ENCODE measurements at regions not wholly inside any gene's neighbourhood (a gene's known extent, or its start where the extent isn't known, plus 50 kb on each side); places are given as distances from the start of the nearest gene placed in this dataset.
"Not testable (repeated sequence)": the region's sequence is repeated elsewhere in the genome, so short reads cannot be mapped to it uniquely, and the experiment has no call there.

DNA sequence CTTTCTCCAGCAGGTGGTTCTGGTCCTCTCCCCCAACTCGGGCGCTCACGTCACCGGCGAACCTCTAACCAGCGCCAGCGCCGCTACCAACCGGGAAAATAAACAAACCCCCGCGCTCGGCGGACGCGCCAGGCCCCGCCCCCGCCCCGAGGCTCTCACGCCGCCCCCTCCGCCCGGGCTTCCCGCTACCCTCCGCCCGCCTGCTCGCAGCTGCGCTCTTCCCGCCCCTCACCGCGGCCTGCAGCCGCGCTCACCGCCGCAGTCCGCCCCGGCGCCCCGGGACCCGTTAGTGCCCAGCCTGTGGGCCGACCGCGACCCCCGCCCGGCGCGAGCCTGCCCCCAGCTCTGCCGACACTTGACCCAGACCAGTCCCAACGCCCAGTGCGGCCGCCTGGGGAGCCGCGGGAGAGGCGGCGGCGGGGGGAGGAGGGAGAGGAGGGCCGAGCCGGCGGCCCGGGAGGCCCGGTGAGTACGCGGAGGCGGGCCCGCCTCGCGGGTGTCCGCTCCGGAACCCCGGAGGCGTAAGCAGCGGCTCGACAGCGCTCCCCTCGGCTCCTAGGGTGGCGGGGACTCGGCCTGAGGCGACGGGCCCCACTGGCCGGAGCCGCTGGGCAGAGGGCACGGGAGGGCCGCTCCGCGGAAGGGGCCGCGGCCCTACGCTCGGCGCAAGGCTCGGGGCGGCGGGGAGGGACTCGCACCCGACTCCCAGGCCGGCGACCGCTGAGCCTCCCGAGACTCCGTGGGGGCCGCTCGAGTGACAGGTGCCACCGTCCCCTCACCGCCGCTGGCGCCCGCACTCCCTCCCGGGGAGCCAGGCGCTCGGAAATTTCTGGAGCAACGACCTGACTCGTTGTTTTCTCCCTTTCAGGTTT is 63.6 kb upstream of the AGTPBP1 start:
- TF ChIP-seq, protein P1, sequence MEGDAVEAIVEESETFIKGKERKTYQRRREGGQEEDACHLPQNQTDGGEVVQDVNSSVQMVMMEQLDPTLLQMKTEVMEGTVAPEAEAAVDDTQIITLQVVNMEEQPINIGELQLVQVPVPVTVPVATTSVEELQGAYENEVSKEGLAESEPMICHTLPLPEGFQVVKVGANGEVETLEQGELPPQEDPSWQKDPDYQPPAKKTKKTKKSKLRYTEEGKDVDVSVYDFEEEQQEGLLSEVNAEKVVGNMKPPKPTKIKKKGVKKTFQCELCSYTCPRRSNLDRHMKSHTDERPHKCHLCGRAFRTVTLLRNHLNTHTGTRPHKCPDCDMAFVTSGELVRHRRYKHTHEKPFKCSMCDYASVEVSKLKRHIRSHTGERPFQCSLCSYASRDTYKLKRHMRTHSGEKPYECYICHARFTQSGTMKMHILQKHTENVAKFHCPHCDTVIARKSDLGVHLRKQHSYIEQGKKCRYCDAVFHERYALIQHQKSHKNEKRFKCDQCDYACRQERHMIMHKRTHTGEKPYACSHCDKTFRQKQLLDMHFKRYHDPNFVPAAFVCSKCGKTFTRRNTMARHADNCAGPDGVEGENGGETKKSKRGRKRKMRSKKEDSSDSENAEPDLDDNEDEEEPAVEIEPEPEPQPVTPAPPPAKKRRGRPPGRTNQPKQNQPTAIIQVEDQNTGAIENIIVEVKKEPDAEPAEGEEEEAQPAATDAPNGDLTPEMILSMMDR (IDR thresholded peaks at IDR 0.05 in 2 of 3, conservative IDR thresholded peaks at IDR 0.05 in 1 of 3; ENCODE audit: control insufficient read depth in 2 of 3, extremely low read depth in 1 of 3, insufficient read depth in 1 of 3, low read depth in 3 of 3, low read length in 3 of 3), result peak in 2 of 3 experiments; percentile 24 to 28; a peak in 2 of 6 replicates
- TF ChIP-seq EGR1 (IDR thresholded peaks at IDR 0.05; ENCODE audit: borderline replicate concordance in 1 of 2, low read depth in 2 of 2, low read length in 2 of 2) (peak in 1 of 2 experiments; percentile 22; a peak in 1 of 3 replicates), POLR2A (IDR thresholded peaks at IDR 0.05; ENCODE audit: low read depth, low read length) (peak; percentile 56)
- not testable (repeated sequence) for TF ChIP-seq GABPA (IDR thresholded peaks at IDR 0.05; ENCODE audit: low read depth); KLF5 (IDR thresholded peaks at IDR 0.05; ENCODE audit: partially characterized antibody); TCF7 (IDR thresholded peaks at IDR 0.05; ENCODE audit: borderline replicate concordance); NFIC (IDR thresholded peaks at IDR 0.05; ENCODE audit: low read depth, low read length); BRCA1 (IDR thresholded peaks at IDR 0.05; ENCODE audit: low read depth, low read length); HDAC6 (IDR thresholded peaks at IDR 0.05; ENCODE audit: unreplicated experiment)
- TF ChIP-seq, protein P2, sequence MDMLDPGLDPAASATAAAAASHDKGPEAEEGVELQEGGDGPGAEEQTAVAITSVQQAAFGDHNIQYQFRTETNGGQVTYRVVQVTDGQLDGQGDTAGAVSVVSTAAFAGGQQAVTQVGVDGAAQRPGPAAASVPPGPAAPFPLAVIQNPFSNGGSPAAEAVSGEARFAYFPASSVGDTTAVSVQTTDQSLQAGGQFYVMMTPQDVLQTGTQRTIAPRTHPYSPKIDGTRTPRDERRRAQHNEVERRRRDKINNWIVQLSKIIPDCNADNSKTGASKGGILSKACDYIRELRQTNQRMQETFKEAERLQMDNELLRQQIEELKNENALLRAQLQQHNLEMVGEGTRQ (IDR thresholded peaks at IDR 0.05; ENCODE audit: borderline replicate concordance, low read depth, low read length), result not testable (repeated sequence)
- TF ChIP-seq, protein P3, sequence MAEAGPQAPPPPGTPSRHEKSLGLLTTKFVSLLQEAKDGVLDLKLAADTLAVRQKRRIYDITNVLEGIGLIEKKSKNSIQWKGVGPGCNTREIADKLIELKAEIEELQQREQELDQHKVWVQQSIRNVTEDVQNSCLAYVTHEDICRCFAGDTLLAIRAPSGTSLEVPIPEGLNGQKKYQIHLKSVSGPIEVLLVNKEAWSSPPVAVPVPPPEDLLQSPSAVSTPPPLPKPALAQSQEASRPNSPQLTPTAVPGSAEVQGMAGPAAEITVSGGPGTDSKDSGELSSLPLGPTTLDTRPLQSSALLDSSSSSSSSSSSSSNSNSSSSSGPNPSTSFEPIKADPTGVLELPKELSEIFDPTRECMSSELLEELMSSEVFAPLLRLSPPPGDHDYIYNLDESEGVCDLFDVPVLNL (IDR thresholded peaks at IDR 0.05; ENCODE audit: low read depth, low read length), result not testable (repeated sequence)

All from GM12878 (cell line).